H1 (cell line): ENCODE measurements at regions not wholly inside any gene's neighbourhood (a gene's known extent, or its start where the extent isn't known, plus 50 kb on each side); places are given as distances from the start of the nearest gene placed in this dataset.

Experiments used
- CTBP2 ChIP-seq: IDR thresholded peaks from 2 replicates; pipeline ENCODE4 v1.7.0; 2011; ENCODE audit warnings: borderline replicate concordance, mild to moderate bottlenecking, moderate library complexity, mixed read lengths, low read length; ENCODE audit not compliant: insufficient read depth, insufficient read length
- TF ChIP-seq, protein P1 (sequence below): fragments of 300-600 bp; sonication (generic); IDR thresholded peaks from 2 replicates; pipeline ENCODE4 v1.7.1; 2012; ENCODE audit warnings: low read length, moderate library complexity, mild to moderate bottlenecking, inconsistent platforms; ENCODE audit not compliant: insufficient replicate concordance

DNA sequence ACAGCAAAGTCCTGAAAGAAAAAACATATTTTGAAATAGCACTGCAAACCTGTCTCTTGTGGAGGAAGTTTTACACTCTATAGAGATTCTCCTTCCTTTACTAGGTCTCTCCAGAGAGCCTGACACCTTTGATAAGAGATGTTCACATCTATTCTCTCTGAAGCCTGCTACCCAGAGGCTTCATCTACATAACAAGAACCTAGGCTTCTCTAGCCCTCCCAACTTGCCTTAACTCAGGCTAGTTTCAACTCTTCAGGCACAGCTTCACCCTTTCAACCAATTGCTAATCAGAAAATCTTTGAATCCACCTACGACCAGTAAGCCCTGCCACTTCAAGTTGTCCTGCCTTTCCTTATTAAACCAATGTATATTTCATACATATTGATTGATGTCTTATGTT, 60.6 kb downstream of the IFNG start (continued):
- TF ChIP-seq, protein P1, sequence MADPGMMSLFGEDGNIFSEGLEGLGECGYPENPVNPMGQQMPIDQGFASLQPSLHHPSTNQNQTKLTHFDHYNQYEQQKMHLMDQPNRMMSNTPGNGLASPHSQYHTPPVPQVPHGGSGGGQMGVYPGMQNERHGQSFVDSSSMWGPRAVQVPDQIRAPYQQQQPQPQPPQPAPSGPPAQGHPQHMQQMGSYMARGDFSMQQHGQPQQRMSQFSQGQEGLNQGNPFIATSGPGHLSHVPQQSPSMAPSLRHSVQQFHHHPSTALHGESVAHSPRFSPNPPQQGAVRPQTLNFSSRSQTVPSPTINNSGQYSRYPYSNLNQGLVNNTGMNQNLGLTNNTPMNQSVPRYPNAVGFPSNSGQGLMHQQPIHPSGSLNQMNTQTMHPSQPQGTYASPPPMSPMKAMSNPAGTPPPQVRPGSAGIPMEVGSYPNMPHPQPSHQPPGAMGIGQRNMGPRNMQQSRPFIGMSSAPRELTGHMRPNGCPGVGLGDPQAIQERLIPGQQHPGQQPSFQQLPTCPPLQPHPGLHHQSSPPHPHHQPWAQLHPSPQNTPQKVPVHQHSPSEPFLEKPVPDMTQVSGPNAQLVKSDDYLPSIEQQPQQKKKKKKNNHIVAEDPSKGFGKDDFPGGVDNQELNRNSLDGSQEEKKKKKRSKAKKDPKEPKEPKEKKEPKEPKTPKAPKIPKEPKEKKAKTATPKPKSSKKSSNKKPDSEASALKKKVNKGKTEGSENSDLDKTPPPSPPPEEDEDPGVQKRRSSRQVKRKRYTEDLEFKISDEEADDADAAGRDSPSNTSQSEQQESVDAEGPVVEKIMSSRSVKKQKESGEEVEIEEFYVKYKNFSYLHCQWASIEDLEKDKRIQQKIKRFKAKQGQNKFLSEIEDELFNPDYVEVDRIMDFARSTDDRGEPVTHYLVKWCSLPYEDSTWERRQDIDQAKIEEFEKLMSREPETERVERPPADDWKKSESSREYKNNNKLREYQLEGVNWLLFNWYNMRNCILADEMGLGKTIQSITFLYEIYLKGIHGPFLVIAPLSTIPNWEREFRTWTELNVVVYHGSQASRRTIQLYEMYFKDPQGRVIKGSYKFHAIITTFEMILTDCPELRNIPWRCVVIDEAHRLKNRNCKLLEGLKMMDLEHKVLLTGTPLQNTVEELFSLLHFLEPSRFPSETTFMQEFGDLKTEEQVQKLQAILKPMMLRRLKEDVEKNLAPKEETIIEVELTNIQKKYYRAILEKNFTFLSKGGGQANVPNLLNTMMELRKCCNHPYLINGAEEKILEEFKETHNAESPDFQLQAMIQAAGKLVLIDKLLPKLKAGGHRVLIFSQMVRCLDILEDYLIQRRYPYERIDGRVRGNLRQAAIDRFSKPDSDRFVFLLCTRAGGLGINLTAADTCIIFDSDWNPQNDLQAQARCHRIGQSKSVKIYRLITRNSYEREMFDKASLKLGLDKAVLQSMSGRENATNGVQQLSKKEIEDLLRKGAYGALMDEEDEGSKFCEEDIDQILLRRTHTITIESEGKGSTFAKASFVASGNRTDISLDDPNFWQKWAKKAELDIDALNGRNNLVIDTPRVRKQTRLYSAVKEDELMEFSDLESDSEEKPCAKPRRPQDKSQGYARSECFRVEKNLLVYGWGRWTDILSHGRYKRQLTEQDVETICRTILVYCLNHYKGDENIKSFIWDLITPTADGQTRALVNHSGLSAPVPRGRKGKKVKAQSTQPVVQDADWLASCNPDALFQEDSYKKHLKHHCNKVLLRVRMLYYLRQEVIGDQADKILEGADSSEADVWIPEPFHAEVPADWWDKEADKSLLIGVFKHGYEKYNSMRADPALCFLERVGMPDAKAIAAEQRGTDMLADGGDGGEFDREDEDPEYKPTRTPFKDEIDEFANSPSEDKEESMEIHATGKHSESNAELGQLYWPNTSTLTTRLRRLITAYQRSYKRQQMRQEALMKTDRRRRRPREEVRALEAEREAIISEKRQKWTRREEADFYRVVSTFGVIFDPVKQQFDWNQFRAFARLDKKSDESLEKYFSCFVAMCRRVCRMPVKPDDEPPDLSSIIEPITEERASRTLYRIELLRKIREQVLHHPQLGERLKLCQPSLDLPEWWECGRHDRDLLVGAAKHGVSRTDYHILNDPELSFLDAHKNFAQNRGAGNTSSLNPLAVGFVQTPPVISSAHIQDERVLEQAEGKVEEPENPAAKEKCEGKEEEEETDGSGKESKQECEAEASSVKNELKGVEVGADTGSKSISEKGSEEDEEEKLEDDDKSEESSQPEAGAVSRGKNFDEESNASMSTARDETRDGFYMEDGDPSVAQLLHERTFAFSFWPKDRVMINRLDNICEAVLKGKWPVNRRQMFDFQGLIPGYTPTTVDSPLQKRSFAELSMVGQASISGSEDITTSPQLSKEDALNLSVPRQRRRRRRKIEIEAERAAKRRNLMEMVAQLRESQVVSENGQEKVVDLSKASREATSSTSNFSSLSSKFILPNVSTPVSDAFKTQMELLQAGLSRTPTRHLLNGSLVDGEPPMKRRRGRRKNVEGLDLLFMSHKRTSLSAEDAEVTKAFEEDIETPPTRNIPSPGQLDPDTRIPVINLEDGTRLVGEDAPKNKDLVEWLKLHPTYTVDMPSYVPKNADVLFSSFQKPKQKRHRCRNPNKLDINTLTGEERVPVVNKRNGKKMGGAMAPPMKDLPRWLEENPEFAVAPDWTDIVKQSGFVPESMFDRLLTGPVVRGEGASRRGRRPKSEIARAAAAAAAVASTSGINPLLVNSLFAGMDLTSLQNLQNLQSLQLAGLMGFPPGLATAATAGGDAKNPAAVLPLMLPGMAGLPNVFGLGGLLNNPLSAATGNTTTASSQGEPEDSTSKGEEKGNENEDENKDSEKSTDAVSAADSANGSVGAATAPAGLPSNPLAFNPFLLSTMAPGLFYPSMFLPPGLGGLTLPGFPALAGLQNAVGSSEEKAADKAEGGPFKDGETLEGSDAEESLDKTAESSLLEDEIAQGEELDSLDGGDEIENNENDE, result no peak
- TF ChIP-seq CTBP2, result no peak
